ENCODE measurements at regions not wholly inside any gene's neighbourhood (a gene's known extent, or its start where the extent isn't known, plus 50 kb on each side); places are given as distances from the start of the nearest gene placed in this dataset.

DNA sequence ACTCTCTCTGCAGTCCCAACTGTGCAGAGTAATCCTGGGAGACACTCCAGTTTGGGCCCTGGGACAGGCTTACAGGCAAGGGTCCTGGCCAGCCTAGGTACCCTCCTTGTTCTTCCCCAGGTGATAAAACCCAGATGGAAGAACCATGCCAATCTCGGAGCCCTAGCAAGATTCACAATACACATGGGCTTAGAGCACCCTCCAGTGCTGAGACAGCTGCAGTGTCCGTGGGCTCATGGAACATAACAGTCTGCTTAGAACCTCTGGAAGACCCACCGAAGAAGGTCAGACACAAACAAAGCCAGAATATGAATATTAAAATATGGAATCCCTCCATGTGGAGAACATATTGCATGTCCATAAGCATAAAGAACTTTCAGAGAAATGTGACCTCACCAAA, 568.1 kb downstream of the KCNJ3 start:
- no peaks in the 10 kb centered on the region for H3K36me3 ChIP-seq (ENCODE audit: control insufficient read depth, insufficient read depth, low read length)
- WGBS (ENCODE audit: insufficient coverage): 83% methylated on average over 1 of the region's 3 CpGs
- no peak overlapping the region for H3K27ac ChIP-seq (ENCODE audit: low read depth, low read length)
- peaks cover 2% of the 10 kb centered on the region for H3K9me3 ChIP-seq (ENCODE audit: control insufficient read depth, insufficient read depth, low read length)
- DNase-seq (ENCODE audit: low read depth in 4 of 6, low spot score in 6 of 6): no peak
- no peaks in the 10 kb centered on the region for H3K4me1 ChIP-seq (ENCODE audit: control insufficient read depth, insufficient read depth, low read length)
- no peak overlapping the region for H3K4me3 ChIP-seq (ENCODE audit: low read depth, low read length)
- no peaks in the 10 kb centered on the region for H3K27me3 ChIP-seq (ENCODE audit: control insufficient read depth, insufficient read depth, low read length)

GRCh38 chr2:155266109-155266508, 567.6 kb downstream of the KCNJ3 start:
- Histone ChIP-seq H3K27ac (ENCODE audit: low read depth, low read length) (no peak overlapping the region), H3K27me3 (ENCODE audit: control insufficient read depth, insufficient read depth, low read length) (no peaks in the 10 kb centered on the region)
- no CpG with 5 or more reads among the region's 1 CpG for WGBS (ENCODE audit: insufficient coverage)

DNA sequence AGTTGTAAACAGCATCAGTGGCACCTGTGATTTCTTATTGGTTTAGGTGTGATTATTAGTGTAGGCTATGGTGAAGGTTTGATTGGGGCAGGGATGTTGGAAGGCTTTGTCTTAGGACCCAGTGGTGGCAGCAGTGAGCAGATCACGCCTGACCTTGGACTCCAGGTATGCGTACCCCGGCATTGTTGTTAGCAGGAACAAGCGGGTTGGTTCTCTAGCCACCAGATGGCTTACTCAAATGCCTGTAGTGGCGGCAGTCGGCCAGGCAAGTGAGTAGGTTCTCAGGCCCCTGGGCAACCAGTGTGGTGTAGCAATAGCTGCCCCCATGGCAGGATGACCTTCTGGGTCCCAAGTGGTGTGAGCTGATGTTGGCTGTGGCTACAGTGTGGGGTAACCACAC, 558.3 kb downstream of the KCNJ3 start:
- 92% methylated on average over 6 of the region's 6 CpGs for WGBS (ENCODE audit: insufficient coverage)
- Histone ChIP-seq H3K27me3 (ENCODE audit: control insufficient read depth, insufficient read depth, low read length) (no peaks in the 10 kb centered on the region), H3K9me3 (ENCODE audit: control insufficient read depth, insufficient read depth, low read length) (no peaks in the 10 kb centered on the region), H3K36me3 (ENCODE audit: control insufficient read depth, insufficient read depth, low read length) (no peaks in the 10 kb centered on the region), H3K4me3 (ENCODE audit: low read depth, low read length) (no peak overlapping the region), H3K4me1 (ENCODE audit: control insufficient read depth, insufficient read depth, low read length) (no peaks in the 10 kb centered on the region), H3K27ac (ENCODE audit: low read depth, low read length) (no peak overlapping the region)
- no peak for DNase-seq (ENCODE audit: low read depth in 4 of 6, low spot score in 6 of 6)

More at GRCh38 chr2:155266109-155266508, 567.6 kb downstream of the KCNJ3 start:
- peaks cover 2% of the 10 kb centered on the region for H3K9me3 ChIP-seq (ENCODE audit: control insufficient read depth, insufficient read depth, low read length)
- no peak overlapping the region for H3K4me3 ChIP-seq (ENCODE audit: low read depth, low read length)
- no peaks in the 10 kb centered on the region for H3K4me1 ChIP-seq (ENCODE audit: control insufficient read depth, insufficient read depth, low read length)
- no peak for DNase-seq (ENCODE audit: low read depth in 4 of 6, low spot score in 6 of 6)
- H3K36me3 ChIP-seq (ENCODE audit: control insufficient read depth, insufficient read depth, low read length): no peaks in the 10 kb centered on the region

DNA sequence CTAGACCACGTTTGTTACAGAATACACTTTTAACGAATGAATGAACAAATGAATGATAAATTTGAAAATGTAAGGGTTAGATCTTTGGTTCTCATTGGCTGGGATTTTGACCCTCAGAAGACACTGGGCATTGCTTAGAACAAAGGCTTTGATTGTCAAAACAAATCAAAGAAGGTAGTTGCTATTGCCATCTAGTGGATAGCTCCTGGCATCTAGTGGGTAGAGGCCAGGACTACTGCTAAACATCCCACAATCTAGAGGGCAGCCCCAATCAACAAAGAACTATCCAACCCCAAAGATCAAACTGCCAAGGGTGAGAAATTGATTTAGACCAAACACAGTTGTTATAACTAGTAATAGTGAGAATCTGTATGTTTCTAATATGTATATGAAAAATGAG, 552.3 kb downstream of the KCNJ3 start:
- peak in 1 of 6 donors; percentile 2 for DNase-seq (ENCODE audit: low read depth in 4 of 6, low spot score in 6 of 6)
- no peak overlapping the region for H3K27ac ChIP-seq (ENCODE audit: low read depth, low read length)
- H3K4me3 ChIP-seq (ENCODE audit: low read depth, low read length): no peak overlapping the region
- WGBS (ENCODE audit: insufficient coverage): no CpG with 5 or more reads among the region's 2 CpGs
- no peaks in the 10 kb centered on the region for H3K4me1 ChIP-seq (ENCODE audit: control insufficient read depth, insufficient read depth, low read length)
- no peaks in the 10 kb centered on the region for H3K9me3 ChIP-seq (ENCODE audit: control insufficient read depth, insufficient read depth, low read length)
- no peaks in the 10 kb centered on the region for H3K27me3 ChIP-seq (ENCODE audit: control insufficient read depth, insufficient read depth, low read length)
- no peaks in the 10 kb centered on the region for H3K36me3 ChIP-seq (ENCODE audit: control insufficient read depth, insufficient read depth, low read length)

GRCh38 chr2:155240176-155240575, 541.7 kb downstream of the KCNJ3 start:
- no peak overlapping the region for H3K27ac ChIP-seq (ENCODE audit: low read depth, low read length)
- 86% methylated on average over 3 of the region's 4 CpGs for WGBS (ENCODE audit: insufficient coverage)
- H3K4me3 ChIP-seq (ENCODE audit: low read depth, low read length): no peak overlapping the region
- no peaks in the 10 kb centered on the region for H3K9me3 ChIP-seq (ENCODE audit: control insufficient read depth, insufficient read depth, low read length)
- no peaks in the 10 kb centered on the region for H3K36me3 ChIP-seq (ENCODE audit: control insufficient read depth, insufficient read depth, low read length)
- no peak for DNase-seq (ENCODE audit: low read depth in 4 of 6, low spot score in 6 of 6)
- no peaks in the 10 kb centered on the region for H3K27me3 ChIP-seq (ENCODE audit: control insufficient read depth, insufficient read depth, low read length)
- no peaks in the 10 kb centered on the region for H3K4me1 ChIP-seq (ENCODE audit: control insufficient read depth, insufficient read depth, low read length)

- Histone ChIP-seq H3K9me3 (ENCODE audit: control insufficient read depth, insufficient read depth, low read length) (no peaks in the 10 kb centered on the region), H3K4me1 (ENCODE audit: control insufficient read depth, insufficient read depth, low read length) (no peaks in the 10 kb centered on the region), H3K27me3 (ENCODE audit: control insufficient read depth, insufficient read depth, low read length) (no peaks in the 10 kb centered on the region), H3K27ac (ENCODE audit: low read depth, low read length) (no peak overlapping the region), H3K4me3 (ENCODE audit: low read depth, low read length) (no peak overlapping the region), H3K36me3 (ENCODE audit: control insufficient read depth, insufficient read depth, low read length) (no peaks in the 10 kb centered on the region)
- WGBS (ENCODE audit: insufficient coverage): no CpG with 5 or more reads among the region's 2 CpGs
- DNase-seq (ENCODE audit: low read depth in 4 of 6, low spot score in 6 of 6): no peak
Observed at GRCh38 chr2:155235710-155236109, 537.2 kb downstream of the KCNJ3 start.

- no peaks in the 10 kb centered on the region for H3K36me3 ChIP-seq (ENCODE audit: control insufficient read depth, insufficient read depth, low read length)
- no peaks in the 10 kb centered on the region for H3K4me1 ChIP-seq (ENCODE audit: control insufficient read depth, insufficient read depth, low read length)
- no peak overlapping the region for H3K4me3 ChIP-seq (ENCODE audit: low read depth, low read length)
- no CpG with 5 or more reads among the region's 5 CpGs for WGBS (ENCODE audit: insufficient coverage)
- no peaks in the 10 kb centered on the region for H3K9me3 ChIP-seq (ENCODE audit: control insufficient read depth, insufficient read depth, low read length)
- DNase-seq (ENCODE audit: low read depth in 4 of 6, low spot score in 6 of 6): peak; percentile 7 to 86 (median 32)
- H3K27me3 ChIP-seq (ENCODE audit: control insufficient read depth, insufficient read depth, low read length): no peaks in the 10 kb centered on the region
- no peak overlapping the region for H3K27ac ChIP-seq (ENCODE audit: low read depth, low read length)
Observed at GRCh38 chr2:155223781-155224406, 525.4 kb downstream of the KCNJ3 start.

GRCh38 chr2:155218945-155219344, 520.5 kb downstream of the KCNJ3 start:
- no peak overlapping the region for H3K4me3 ChIP-seq (ENCODE audit: low read depth, low read length)
- no peak for DNase-seq (ENCODE audit: low read depth in 4 of 6, low spot score in 6 of 6)
- H3K27ac ChIP-seq (ENCODE audit: low read depth, low read length): no peak overlapping the region
- H3K4me1 ChIP-seq (ENCODE audit: control insufficient read depth, insufficient read depth, low read length): no peaks in the 10 kb centered on the region
- H3K9me3 ChIP-seq (ENCODE audit: control insufficient read depth, insufficient read depth, low read length): no peaks in the 10 kb centered on the region
- no peaks in the 10 kb centered on the region for H3K27me3 ChIP-seq (ENCODE audit: control insufficient read depth, insufficient read depth, low read length)
- no peaks in the 10 kb centered on the region for H3K36me3 ChIP-seq (ENCODE audit: control insufficient read depth, insufficient read depth, low read length)

- Histone ChIP-seq H3K27ac (ENCODE audit: low read depth, low read length) (no peak overlapping the region), H3K9me3 (ENCODE audit: control insufficient read depth, insufficient read depth, low read length) (no peaks in the 10 kb centered on the region), H3K4me3 (ENCODE audit: low read depth, low read length) (no peak overlapping the region), H3K4me1 (ENCODE audit: control insufficient read depth, insufficient read depth, low read length) (no peaks in the 10 kb centered on the region), H3K36me3 (ENCODE audit: control insufficient read depth, insufficient read depth, low read length) (no peaks in the 10 kb centered on the region), H3K27me3 (ENCODE audit: control insufficient read depth, insufficient read depth, low read length) (no peaks in the 10 kb centered on the region)
- no CpG with 5 or more reads among the region's 2 CpGs for WGBS (ENCODE audit: insufficient coverage)
- DNase-seq (ENCODE audit: low read depth in 4 of 6, low spot score in 6 of 6): no peak
Observed at GRCh38 chr2:155218292-155218924, 519.9 kb downstream of the KCNJ3 start.

DNA sequence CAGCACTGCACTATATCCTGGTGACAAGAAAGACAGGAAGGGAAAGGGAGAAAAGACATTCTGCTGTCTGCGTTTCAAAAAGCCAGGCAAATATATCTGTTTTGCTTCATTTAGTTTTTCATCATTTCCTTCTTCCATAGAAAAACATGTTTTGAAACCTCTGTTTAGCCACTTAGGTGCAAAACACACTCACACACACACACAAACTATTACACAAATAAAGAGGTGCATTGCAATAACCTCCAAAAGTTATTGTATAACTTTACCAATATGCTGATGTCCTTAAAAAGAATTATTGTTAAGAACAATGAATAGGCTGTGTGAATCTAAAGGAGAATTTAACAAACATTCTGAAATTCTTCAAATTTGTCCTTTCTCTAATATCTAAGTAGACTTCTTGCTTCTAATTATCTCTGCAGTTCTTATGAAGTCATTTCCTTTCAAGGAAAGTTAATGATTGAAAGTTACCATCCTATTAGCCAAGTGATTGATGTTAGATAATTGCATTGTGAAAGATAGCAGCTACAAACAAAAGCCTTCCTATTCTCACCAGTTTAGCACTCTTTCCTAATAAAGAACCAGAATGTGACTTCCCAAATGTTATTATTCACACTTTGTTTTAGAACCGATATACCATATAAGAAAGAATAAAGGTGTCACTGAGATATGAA, 516.7 kb downstream of the KCNJ3 start:
- Histone ChIP-seq H3K4me1 (ENCODE audit: control insufficient read depth, insufficient read depth, low read length) (no peaks in the 10 kb centered on the region), H3K27me3 (ENCODE audit: control insufficient read depth, insufficient read depth, low read length) (no peaks in the 10 kb centered on the region), H3K9me3 (ENCODE audit: control insufficient read depth, insufficient read depth, low read length) (no peaks in the 10 kb centered on the region), H3K4me3 (ENCODE audit: low read depth, low read length) (no peak overlapping the region), H3K36me3 (ENCODE audit: control insufficient read depth, insufficient read depth, low read length) (no peaks in the 10 kb centered on the region), H3K27ac (ENCODE audit: low read depth, low read length) (no peak overlapping the region)
- DNase-seq (ENCODE audit: low read depth in 4 of 6, low spot score in 6 of 6): no peak
- WGBS (ENCODE audit: insufficient coverage): no CpG with 5 or more reads among the region's 2 CpGs
